Embryonic facial prominence (tissue), 1 donor: ENCODE measurements at regions not wholly inside any gene's neighbourhood (a gene's known extent, or its start where the extent isn't known, plus 50 kb on each side); places are given as distances from the start of the nearest gene placed in this dataset.
"Not testable (repeated sequence)": the region's sequence is repeated elsewhere in the genome, so short reads cannot be mapped to it uniquely, and the experiment has no call there.

Source experiments
- DNase-seq: peaks from one replicate; pipeline ENCODE4 v3.0.0-alpha.2; 2016; ENCODE audit errors: extremely low spot score

- DNase-seq, result no peak
Measured at GRCh38 chr6:50333696-50334095, 284.0 kb upstream of the DEFB112 start.

GRCh38 chr6:50337532-50338122 lies 287.9 kb upstream of the DEFB112 start:
- DNase-seq, result no peak

GRCh38 chr6:50353603-50354002 lies 303.9 kb upstream of the DEFB112 start:
- no peak for DNase-seq

- DNase-seq, result no peak
Measured at GRCh38 chr6:50358113-50358512, 308.4 kb upstream of the DEFB112 start.

GRCh38 chr6:50361641-50362331 lies 312.1 kb upstream of the DEFB112 start:
- no peak for DNase-seq

GRCh38 chr6:50362706-50363105 lies 313.0 kb upstream of the DEFB112 start:
- DNase-seq, result no peak

- DNase-seq, result no peak
Measured at GRCh38 chr6:50369996-50370395, 320.3 kb upstream of the DEFB112 start.

GRCh38 chr6:50380406-50381098 lies 330.8 kb upstream of the DEFB112 start:
- no peak for DNase-seq

GRCh38 chr6:50381099-50381415 lies 331.3 kb upstream of the DEFB112 start:
- no peak for DNase-seq

GRCh38 chr6:50390416-50390815 lies 322.9 kb upstream of the TFAP2D start:
- DNase-seq, result no peak

- not testable (repeated sequence) for DNase-seq
Measured at GRCh38 chr6:50394139-50394538, 319.2 kb upstream of the TFAP2D start.

GRCh38 chr6:50404643-50405042 lies 308.7 kb upstream of the TFAP2D start:
- DNase-seq, result no peak

GRCh38 chr6:50410579-50410978 lies 302.7 kb upstream of the TFAP2D start:
- DNase-seq, result no peak

GRCh38 chr6:50421041-50421440 lies 292.3 kb upstream of the TFAP2D start:
- DNase-seq, result not testable (repeated sequence)

GRCh38 chr6:50427267-50427666 lies 286.1 kb upstream of the TFAP2D start:
- DNase-seq, result no peak

- DNase-seq, result no peak
Measured at GRCh38 chr6:50437901-50438300, 275.4 kb upstream of the TFAP2D start.

GRCh38 chr6:50442531-50443040 lies 270.7 kb upstream of the TFAP2D start:
- DNase-seq, result no peak

- no peak for DNase-seq
Measured at GRCh38 chr6:50443144-50443543, 270.2 kb upstream of the TFAP2D start.

GRCh38 chr6:50449128-50449527 lies 264.2 kb upstream of the TFAP2D start:
- DNase-seq, result no peak

GRCh38 chr6:50451826-50452400 lies 261.4 kb upstream of the TFAP2D start:
- no peak for DNase-seq

- DNase-seq, result no peak
Measured at GRCh38 chr6:50455029-50455428, 258.3 kb upstream of the TFAP2D start.

- no peak for DNase-seq
Measured at GRCh38 chr6:50457351-50457750, 256.0 kb upstream of the TFAP2D start.

- no peak for DNase-seq
Measured at GRCh38 chr6:50461696-50462095, 251.6 kb upstream of the TFAP2D start.
